ENCODE measurements at regions not wholly inside any gene's neighbourhood (a gene's known extent, or its start where the extent isn't known, plus 50 kb on each side); places are given as distances from the start of the nearest gene placed in this dataset.

DNA sequence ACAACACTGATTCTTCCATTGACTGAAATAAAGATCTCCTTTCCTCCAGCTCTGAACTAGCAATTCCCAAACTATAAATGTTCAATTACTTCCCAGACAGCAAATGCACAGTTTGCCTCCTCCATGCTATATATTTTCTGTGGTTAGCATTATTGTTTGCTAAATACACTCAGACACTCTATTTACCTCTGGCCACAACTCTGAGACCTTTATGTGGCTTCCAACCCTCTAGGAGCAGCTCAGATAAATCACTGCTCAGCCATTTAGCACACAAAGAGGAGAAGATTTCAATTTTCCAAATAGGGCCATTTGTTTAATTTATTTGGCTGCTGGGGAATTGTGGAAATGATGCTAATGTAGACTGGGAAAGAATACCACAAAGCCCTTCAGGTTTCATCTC, 202.0 kb downstream of the SPTSSA start:
- no peak for TF ChIP-seq CTCF (IDR thresholded peaks at IDR 0.05)
- TF ChIP-seq MAFK (IDR thresholded peaks at IDR 0.05; ENCODE audit: partially characterized antibody) = no peak
- no peak for TF ChIP-seq HEYL (CRISPR knock-in tag; IDR thresholded peaks at IDR 0.05)
- TF ChIP-seq CHD4 (IDR thresholded peaks at IDR 0.05; ENCODE audit: borderline replicate concordance) = no peak
- no peak for TF ChIP-seq RFX5 (IDR thresholded peaks at IDR 0.05)
- TF ChIP-seq ZNF302 (CRISPR knock-in tag; IDR thresholded peaks at IDR 0.05) = no peak
- no peak for TF ChIP-seq RNF2 (IDR thresholded peaks at IDR 0.05; ENCODE audit: borderline replicate concordance, low read depth)
- no peak for TF ChIP-seq E2F6 (IDR thresholded peaks at IDR 0.05; ENCODE audit: borderline replicate concordance, low read depth)
- TF ChIP-seq POLR2A (IDR thresholded peaks at IDR 0.05; ENCODE audit: low read length) = no peak
- no peak for TF ChIP-seq NFE2L2 (conservative IDR thresholded peaks at IDR 0.05; ENCODE audit: low read length)
- ATAC-seq = no peak
- Histone ChIP-seq H3K4me2 (no peak overlapping the region), H3K4me1 (no peaks in the 10 kb centered on the region), H3K9me3 (no peaks in the 10 kb centered on the region), H3K27ac (no peak overlapping the region), H3K4me3 (no peak overlapping the region)
- POLR2A ChIA-PET = no interaction called here
- CTCF ChIA-PET = interaction anchor here (0.7 to 1.5 kb wide), 4 partner anchors 10 to 63 kb away, joined by 3 to 5 read pairs (median 3); no protein-coding TSS in a partner anchor
- FAIRE-seq = no peak
- no peak for DNase-seq (ENCODE audit: low read depth in 1 of 2, low spot score in 1 of 2)

GRCh38 chr14:34258318-34258717, 203.7 kb downstream of the SPTSSA start:
- peak; percentile 3 to 49 for DNase-seq (ENCODE audit: low read depth in 1 of 2, low spot score in 1 of 2)
- no peaks in the 10 kb centered on the region for H3K9me3 ChIP-seq
- peak; percentile 43 to 60; a peak in 4 of 6 replicates for ATAC-seq
- ChIA-PET POLR2A (no interaction called here), CTCF (no interaction called here)
- 8% methylated on average over 1 of the region's 1 CpG for WGBS (ENCODE audit: missing lambda C conversion rate)
- 0 out of 3 replicates have a peak overlapping the region, but pooled peaks have one; percentile 23 for H3K4me2 ChIP-seq
- no peak for FAIRE-seq
- H3K27ac ChIP-seq = no peak overlapping the region
- TF ChIP-seq BHLHE40 (IDR thresholded peaks at IDR 0.05; ENCODE audit: low read depth, low read length) (no peak), HEYL (CRISPR knock-in tag; IDR thresholded peaks at IDR 0.05) (no peak), ZSCAN20 (CRISPR knock-in tag; IDR thresholded peaks at IDR 0.05) (no peak), EP300 (IDR thresholded peaks at IDR 0.05) (no peak), CBX2 (IDR thresholded peaks at IDR 0.05; ENCODE audit: borderline replicate concordance, low read depth) (no peak), REST (IDR thresholded peaks at IDR 0.05) (no peak)
- H3K4me1 ChIP-seq = no peaks in the 10 kb centered on the region
- H3K4me3 ChIP-seq = no peak overlapping the region

DNA sequence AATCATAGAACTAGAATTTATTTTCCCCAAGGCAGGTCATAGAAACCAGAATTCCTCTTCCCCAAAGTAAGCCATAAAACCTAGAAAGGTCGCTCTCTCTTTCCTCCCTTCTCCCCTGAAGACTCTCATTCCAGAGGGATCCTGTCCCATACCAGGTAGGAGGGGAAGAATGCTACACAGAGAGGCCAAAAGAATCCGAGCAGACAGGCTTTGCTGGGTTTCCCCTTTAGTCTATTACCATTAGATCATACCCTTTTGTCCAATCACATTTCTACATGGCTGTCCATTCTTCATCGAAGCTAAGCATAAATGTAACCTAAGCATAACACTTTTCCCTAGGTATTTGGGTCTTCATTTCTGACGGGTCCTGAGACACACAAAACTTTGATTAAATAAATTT, 204.5 kb downstream of the SPTSSA start:
- TF ChIP-seq REST (IDR thresholded peaks at IDR 0.05) (no peak), MYC (IDR thresholded peaks at IDR 0.05; ENCODE audit: borderline replicate concordance, low read length) (no peak), RCOR1 (IDR thresholded peaks at IDR 0.05; ENCODE audit: low read depth, low read length) (no peak), POLR2A (IDR thresholded peaks at IDR 0.05; ENCODE audit: low read length) (no peak), ZNF302 (CRISPR knock-in tag; IDR thresholded peaks at IDR 0.05) (no peak), TFCP2L1 (CRISPR knock-in tag; IDR thresholded peaks at IDR 0.05) (no peak), NFE2L2 (conservative IDR thresholded peaks at IDR 0.05; ENCODE audit: low read length) (no peak), ESRRA (IDR thresholded peaks at IDR 0.05; ENCODE audit: borderline replicate concordance, low read length) (no peak)
- TF ChIP-seq, protein P1, sequence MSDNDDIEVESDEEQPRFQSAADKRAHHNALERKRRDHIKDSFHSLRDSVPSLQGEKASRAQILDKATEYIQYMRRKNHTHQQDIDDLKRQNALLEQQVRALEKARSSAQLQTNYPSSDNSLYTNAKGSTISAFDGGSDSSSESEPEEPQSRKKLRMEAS (IDR thresholded peaks at IDR 0.05) = no peak
- POLR2A ChIA-PET = no interaction called here
- WGBS (ENCODE audit: missing lambda C conversion rate) = 28% methylated on average over 4 of the region's 4 CpGs
- no peaks in the 10 kb centered on the region for H3K9me3 ChIP-seq
- ATAC-seq (no peak), DNase-seq (ENCODE audit: low read depth in 1 of 2, low spot score in 1 of 2) (no peak), FAIRE-seq (no peak)
- H3K27ac ChIP-seq = no peak overlapping the region
- CTCF ChIA-PET = interaction anchor here (0.5 kb wide), 1 partner anchor 541 kb away, joined by 3 read pairs; no protein-coding TSS in a partner anchor
- no peak overlapping the region for H3K4me2 ChIP-seq
- no peak overlapping the region for H3K4me3 ChIP-seq
- H3K4me1 ChIP-seq = no peaks in the 10 kb centered on the region
